ENCODE measurements at regions not wholly inside any gene's neighbourhood (a gene's known extent, or its start where the extent isn't known, plus 50 kb on each side); places are given as distances from the start of the nearest gene placed in this dataset.

DNA sequence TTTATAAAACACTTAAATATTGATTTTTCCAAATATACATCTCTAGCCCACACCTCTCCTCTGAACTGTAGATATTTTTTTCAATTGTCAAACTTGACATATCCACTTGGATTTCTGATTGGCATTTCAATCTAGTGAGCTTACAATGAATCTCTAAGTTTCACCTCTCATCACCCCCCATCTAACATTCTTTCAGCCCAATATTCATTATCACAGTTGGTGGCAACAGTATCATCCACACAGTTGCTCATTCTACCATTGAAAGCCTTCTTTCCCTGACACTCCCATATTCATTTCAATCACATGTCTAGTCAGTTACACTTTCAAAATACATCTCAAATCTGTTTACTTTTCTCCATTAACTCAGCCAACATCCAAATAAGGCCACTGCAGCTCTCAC, 385.2 kb downstream of the PCDH20 start:
- no peak for TF ChIP-seq CTCF (IDR thresholded peaks at IDR 0.05)
- TF ChIP-seq POLR2A (IDR thresholded peaks at IDR 0.05), result no peak
